ENCODE measurements at regions not wholly inside any gene's neighbourhood (a gene's known extent, or its start where the extent isn't known, plus 50 kb on each side); places are given as distances from the start of the nearest gene placed in this dataset.

DNA sequence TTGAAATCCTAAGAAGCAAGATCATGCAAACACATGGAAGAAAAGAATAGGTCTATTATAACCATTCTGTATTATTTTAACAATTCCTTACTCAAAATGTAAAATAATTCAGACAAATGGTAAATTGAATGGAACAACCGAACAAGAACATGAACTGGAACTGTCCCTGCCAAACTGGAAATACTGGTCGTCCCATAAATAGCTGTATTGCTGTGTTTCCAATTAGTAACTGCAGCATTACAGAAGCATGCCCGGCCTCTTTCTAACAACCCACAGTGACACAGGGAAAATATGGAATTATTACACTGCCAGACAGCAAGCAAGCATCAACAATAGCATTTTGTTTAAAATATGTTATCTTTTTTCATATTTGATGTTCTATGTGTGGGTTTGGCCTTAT lies 1138.5 kb upstream of the PHF14 start:
- no peak for FAIRE-seq

DNA sequence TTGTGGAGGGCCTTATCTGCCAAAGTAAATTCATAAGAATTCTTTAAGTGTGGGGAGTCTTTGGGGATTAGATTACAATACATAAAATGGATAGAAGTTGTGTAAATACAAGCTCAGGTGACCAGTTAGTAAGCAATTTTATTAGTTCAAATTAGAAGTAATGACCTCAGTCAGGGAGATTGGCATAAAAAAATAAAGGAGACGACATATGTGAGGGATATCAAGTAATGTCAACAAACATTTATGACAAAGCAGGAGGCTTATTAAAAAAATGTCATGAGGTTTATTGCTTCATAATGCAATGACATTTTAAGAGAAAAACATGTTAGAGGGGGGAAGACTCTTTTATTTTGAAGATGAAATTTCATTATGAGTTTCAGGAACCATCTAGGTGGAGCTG lies 1137.0 kb upstream of the PHF14 start:
- no peak for DNase-seq (ENCODE audit: low spot score)
- FAIRE-seq: no peak

More for the DNA sequence above, 1138.5 kb upstream of the PHF14 start:
- no peak for DNase-seq (ENCODE audit: low spot score)

DNA sequence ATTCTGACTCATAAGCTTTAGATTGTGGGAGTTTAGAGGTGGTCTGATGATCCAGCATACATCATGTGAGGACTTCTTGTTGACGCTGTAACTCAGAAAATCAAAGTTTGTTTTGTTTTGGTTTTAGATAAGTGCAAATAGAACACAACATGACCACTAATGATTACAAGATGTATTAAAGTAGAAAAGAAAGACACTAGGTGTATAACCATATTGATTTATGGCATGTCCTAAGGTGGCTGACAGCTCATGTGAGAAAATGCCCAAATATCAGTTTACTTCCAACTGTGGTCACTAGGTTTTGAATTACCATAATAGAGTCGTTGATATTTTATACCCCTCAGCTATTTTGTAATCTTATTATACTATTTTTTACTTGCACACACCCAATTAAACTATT lies 1131.4 kb upstream of the PHF14 start:
- FAIRE-seq (no peak), DNase-seq (ENCODE audit: low spot score) (no peak)

DNA sequence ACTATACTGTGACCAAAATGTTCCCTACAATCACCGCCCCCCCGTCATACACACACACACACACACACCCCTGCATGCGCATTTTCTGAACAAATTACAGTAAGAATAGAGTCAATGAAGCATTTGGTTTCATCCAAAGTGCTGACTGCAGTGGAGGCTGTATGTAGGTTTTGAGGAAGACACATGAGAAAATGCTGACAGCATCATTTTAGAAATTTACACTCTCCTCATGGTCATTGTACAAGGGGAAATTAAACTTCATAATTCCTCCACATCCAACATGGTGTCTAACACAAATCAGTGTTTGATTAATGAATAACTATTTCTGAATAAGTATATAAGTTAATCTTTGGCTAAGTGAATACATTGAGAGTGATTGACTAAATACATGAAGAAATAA lies 1126.8 kb upstream of the PHF14 start:
- FAIRE-seq (no peak), DNase-seq (ENCODE audit: low spot score) (no peak)

DNA sequence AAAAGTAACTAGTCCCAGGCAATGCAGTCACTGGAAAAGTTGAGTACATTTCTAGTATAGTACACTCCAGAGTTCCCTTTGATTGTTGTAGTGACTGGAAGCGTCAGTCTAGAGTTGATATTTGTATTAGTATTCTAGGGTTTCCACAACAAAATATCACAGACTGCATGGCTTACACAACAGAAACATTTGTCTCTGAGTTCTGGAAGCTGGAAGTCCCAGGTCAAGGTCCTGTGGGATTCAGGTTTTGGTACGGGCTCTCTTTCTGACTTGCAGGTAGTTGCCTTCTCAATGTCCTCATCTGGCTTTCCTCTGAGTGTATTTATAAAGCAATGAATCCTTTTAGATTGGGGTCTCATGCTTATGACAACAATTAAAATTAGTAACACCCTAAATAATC lies 1119.1 kb upstream of the PHF14 start:
- DNase-seq (ENCODE audit: low spot score): no peak
- no peak for FAIRE-seq

DNA sequence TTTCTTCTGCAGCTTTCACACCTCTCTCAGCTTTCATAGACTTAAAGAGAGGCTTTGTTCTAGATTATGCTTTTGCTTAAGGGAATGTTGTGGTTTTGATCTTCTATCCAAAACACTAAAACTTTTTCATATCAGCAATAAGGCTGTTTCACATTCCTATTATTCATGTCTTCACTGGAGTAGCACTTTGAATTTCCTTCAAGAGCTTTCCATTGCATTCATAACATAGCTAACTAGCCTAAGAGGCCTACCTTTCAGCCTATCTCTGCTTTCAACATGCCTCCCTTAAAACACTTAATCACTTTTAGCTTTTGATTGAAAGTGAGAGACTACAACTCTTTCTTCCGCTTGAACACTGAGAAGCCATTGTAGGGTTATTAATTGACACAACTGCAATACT lies 1117.0 kb upstream of the PHF14 start:
- no peak for FAIRE-seq

DNA sequence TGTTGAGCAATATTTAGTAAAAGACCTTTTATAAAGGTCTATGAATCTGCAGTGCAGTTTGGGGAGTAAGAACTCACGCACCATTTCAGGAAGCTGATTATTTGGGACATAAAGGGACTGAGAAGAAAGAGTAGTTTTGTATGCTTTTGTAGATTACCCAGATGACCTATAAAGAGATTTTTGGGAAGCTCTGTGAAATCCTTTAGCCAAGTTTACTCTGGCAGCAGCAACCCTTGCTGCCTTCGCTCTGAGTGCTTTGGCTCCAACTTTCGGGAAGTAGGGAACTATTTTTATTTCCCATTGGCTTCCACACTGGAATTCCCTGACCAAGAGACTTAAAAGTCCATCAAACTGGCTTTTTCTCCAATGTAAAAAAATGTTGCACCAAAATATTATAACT lies 1110.1 kb upstream of the PHF14 start:
- FAIRE-seq (no peak), DNase-seq (ENCODE audit: low spot score) (no peak)

More for the DNA sequence above, 1117.0 kb upstream of the PHF14 start:
- no peak for DNase-seq (ENCODE audit: low spot score)

DNA sequence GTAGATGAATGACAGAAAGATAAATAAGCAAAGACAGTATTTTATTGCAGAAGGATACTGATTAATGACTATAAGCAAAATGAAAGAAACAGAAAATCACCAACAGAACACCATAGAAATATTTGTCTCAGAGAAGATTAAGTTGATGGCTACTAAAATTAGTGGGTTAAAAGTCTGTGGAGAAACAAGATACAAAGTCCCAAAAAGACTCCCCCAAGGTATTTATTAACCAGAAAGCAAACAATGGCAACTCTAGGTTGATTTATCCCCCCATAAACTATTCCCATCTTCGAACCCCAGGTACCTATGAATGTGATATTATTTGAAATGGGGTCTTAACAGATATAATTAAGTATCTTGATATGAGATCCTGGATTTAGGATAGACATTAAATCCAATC lies 1104.5 kb upstream of the PHF14 start:
- FAIRE-seq (no peak), DNase-seq (ENCODE audit: low spot score) (no peak)

DNA sequence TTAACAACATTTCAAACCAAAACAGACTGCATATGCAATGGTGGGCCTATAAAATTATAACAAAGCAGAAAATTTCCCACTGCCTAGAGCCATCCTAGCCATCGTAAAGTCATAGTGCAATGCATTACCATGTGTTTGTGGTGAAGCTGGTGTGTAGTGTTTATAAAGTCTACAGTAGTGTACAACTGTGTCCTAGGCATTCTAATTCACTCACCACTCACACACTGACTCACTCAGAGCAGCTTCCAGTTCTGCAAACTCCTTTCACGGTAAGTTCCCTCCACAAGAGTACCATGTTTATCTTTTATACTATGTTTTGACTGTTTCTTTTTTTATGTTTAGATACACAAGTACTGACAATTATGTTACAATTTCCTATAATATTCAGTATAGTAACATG lies 1104.1 kb upstream of the PHF14 start:
- DNase-seq (ENCODE audit: low spot score) (no peak), FAIRE-seq (no peak)

DNA sequence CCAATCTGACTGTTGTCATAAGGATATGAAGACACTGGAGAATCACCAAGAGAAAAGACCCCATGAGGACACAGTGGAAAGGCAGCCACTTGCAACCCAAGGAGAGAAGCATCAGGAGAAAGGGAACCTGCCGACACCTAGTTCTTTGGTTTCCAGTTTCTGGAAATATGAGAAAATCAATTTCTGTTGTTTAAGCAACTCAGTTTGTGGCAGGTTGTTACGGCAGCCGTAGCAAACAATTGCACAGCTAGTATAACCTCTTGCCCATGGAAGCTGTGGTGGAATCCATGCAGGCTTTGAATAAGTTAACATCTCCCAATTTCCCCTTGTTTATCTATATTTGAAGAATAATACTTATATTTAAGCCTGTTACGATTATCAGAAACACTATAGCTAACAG lies 1103.0 kb upstream of the PHF14 start:
- no peak for DNase-seq (ENCODE audit: low spot score)
- no peak for FAIRE-seq

DNA sequence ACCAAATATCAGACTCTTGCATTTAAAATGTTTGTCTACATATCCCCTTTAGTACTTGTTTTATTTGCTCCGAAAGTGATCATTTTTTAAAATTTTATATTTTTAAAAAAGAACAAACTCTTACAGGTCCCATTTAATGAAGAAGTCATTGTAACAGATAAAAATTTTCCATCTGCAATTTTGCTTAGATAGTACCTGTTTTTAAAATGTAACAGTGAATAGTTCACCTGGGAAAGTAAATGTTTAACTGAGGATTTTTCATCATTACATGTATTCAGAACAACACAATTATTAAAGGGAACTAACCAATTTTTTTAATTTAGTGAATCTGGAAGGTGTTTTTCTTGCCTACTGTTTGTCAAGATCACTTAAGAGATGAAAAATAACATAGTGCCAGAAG lies 1099.5 kb upstream of the PHF14 start:
- no peak for DNase-seq (ENCODE audit: low spot score)
- no peak for FAIRE-seq

DNA sequence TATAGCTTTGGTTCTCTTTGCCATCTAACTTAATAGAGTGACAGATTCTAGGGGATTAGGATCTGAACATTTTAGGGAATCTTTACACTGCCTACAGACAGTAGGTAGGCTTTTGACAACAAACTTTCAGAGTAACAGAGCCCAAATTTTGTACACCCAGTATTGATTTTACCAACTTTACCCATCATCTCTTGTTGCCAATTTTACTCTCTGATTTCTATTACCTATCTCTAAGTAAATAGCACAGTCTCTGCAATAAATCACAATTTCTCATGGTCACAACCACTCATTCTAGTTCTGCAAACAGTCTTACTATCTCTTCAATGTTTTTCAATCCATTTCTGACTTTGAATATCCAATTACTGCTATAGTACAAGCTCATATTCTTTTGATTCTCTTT lies 1097.6 kb upstream of the PHF14 start:
- no peak for DNase-seq (ENCODE audit: low spot score)
- no peak for FAIRE-seq

DNA sequence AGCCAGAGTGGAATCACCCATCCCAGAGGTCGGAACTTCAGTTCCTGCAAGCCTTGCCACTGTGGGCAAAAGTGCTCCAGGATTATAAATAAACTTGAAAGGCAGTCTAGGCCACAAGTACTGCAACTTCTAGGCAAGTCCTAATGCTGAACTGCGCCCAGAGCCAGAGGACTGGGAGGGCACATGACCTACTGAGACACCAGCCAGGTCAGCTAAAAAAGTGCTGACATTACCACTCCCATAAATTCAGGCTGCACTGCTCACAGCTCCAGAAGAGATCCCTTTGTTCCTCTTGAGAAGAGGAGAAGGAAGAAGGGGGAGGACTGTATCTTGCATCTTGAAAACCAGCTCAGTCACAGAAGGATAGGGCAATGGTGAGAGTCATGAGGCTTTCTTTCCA lies 1084.1 kb upstream of the PHF14 start:
- DNase-seq (ENCODE audit: low spot score): no peak
- FAIRE-seq: no peak

DNA sequence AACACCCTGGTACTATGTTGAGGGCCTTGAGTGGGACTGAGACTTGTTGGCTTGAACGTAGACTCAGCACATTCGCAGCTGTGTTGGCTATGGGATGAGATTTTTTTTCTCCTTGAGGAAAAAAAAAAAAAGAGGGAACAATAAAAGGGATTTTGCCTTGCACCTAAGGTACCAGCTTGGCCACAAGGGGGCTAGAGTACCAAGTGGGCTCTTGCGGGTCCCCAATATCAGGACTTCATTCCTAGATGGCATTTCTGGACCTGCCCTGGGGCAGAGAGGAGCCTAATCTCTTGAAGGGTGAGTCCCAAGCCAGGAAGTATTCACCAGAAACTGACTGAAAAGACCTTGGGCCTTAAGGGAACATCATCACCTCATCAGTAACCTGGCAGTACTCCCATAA lies 1083.6 kb upstream of the PHF14 start:
- DNase-seq (ENCODE audit: low spot score) (no peak), FAIRE-seq (peak; percentile 30)

DNA sequence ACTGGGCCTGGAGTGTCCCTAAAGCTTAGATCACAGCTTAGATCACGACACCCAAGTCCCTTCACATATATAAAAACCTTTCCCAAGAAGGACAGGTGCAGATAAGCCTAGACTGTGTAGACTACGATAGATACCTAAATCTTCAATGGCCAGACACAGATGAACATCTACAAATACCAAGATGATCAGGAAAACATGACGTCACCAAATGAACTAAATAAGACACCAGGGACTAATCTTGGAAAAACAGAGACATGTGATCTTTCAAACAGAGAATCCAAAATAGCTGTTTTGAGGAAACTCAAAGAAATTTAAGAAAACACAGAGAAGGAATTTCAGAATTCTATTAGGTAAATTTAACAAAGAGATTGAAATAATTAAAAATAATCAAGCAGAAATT lies 1082.6 kb upstream of the PHF14 start:
- DNase-seq (ENCODE audit: low spot score) (no peak), FAIRE-seq (no peak)

DNA sequence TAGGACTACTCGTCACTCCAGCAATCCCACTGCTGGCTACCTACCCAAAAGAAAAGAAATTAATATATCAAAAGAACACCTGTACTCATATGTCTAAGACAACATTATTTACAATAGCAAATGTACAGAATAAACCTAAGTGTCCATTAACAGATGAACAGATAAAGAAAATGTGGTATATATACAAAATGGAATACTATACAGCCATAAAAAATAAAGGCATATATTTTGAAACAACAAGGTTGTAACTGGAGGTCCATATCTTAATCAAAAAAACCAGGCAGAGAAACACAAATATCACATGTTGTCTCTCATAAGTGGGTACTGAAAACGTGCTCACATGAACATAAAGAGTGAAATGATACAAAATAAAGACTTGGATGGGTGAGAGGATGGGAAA lies 1073.3 kb upstream of the PHF14 start:
- FAIRE-seq (no peak), DNase-seq (ENCODE audit: low spot score) (no peak)

DNA sequence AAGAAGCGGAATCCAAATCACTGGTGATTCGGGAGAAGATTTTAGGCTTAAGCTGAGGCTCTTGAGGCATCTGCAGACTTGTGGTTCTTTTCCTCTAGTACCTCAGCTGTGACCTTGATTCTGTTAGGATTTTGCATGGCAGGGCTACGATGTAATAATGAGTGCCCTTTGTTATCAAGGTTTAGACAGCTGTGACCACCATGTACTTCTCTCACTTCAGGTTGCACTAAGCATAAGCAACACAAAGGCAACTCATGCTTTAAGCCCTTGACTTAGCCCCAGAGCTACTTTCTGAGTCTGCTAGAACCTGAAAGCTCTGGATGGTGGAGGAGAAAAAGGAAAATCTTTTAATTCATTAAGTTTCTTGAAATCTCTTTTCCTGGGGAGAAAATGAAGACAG lies 1052.3 kb upstream of the PHF14 start:
- FAIRE-seq: no peak
- no peak for DNase-seq (ENCODE audit: low spot score)

DNA sequence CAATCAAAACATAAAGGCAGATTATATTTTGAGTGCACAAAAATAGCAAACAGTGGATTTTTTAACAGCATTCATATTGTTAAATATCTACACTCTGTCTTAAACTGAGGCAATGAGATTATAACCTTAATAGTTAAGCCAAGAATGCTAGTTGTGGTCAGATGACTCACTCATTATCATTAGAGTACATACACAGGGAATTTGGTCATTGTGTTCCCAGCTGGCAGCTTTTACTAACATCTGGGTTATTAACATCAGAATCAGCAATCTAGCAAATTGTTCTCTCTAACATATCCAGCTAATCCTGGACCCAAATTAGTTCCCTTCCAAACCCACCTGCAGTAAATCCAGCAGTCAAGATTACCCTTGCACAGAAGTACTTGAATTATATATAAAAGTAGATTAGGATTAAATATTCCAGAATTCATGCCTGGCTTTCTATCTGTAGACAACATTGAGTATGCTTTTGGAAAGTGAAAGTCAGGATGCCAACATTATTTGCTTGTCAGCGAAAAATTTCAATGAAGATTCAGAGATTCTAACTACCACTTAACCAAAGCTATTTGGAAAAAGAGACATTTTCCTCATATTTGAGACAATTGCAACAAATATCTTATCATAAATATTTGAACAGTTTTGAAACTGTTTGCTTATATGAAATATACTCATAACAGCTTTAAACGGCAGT lies 1035.6 kb upstream of the PHF14 start:
- FAIRE-seq (no peak), DNase-seq (ENCODE audit: low spot score) (no peak)

DNA sequence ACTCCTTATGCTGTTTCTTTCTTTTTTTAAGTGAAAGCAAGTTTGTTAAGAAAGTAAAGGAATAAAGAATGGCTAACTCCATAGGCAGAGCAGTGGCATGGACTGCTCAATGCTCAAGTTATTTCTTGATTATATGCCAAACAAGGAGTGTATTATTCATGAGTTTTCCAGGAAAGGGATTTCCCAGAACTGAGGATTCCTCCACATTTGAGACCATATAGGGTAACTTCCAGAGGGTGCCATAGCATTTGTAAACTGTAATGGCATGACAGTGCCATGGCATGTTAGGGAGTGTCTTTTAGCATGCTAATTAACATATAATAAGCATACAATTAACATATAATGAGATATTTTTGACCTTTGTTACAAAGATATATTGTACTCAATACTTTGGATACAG lies 1034.5 kb upstream of the PHF14 start:
- DNase-seq (ENCODE audit: low spot score): no peak
- no peak for FAIRE-seq

DNA sequence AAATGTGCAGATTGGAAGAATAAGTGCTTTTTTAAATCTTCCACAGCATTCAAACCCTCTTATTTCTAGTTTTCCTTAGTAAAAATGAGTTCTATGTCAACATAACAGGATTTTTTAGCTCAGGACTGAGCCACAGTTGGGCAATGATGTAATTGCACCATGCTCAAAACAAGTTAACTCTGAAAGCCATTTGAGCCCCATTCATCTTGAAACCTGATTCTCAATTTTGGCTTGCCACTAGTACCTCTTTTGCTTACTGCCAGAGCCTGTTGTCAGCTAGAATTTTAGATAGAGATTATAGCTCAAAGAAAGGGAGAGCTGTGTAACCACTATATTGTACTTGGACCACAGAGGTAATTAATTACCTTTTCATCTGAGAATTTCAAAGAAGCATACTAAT lies 1028.5 kb upstream of the PHF14 start:
- DNase-seq (ENCODE audit: low spot score) (no peak), FAIRE-seq (no peak)

DNA sequence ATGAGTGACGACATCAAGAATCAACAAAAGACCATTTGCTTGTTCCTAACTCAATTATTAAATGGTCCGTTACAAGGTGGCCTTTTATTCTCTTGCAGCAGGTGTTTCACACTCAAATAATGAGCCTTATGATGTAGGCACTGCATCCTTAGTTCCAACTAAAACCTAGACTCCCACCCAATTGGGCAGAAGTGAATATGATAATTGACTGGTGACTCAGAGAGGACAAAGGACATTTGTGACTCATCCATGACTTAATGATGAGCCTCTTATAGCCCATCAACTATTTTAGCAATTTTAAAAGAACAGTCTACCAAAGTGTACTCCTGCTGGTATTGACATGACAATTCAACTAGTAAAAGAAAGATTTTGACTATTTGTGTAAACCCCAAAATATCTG lies 1027.8 kb upstream of the PHF14 start:
- no peak for DNase-seq (ENCODE audit: low spot score)

DNA sequence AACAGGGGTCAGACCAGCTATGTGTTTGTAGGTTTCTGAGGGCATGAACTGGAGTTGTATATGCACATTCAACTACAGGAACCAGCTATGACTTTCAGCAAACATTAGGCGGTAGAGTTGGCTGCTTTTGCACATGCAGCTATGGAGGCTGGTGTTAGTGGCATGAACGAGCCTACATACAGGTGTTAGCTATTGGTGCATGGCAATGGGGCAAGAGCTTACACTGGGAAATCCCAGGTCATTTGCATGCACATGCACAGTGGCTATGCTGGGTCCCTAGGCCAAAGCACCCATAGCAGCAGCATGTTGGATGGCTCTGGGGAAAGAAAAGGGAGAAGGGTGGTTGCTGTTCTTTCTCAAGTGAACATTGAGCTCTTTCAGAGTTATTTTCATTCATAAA lies 1018.5 kb upstream of the PHF14 start:
- DNase-seq (ENCODE audit: low spot score) (no peak), FAIRE-seq (no peak)

More for the DNA sequence above, 1027.8 kb upstream of the PHF14 start:
- no peak for FAIRE-seq

DNA sequence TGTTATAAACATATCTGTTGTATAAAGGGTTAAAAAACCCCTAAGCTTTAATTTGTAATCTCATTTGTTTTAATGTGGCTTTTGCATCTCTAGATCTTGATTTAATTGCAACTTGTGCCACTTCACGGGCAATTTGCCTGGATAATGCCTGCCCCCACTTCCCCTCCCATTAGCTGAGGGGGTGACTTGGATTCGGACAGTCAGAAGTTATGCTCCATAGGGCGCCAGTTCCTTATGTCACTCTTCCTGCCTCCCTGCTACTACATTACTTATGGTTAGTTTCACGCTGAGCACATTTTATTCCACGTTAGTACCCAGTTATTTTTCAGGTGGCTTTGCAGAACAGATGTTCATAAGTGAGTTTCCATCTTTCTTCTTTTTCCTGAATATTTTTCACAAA lies 1015.2 kb upstream of the PHF14 start:
- DNase-seq (ENCODE audit: low spot score) (no peak), FAIRE-seq (no peak)

DNA sequence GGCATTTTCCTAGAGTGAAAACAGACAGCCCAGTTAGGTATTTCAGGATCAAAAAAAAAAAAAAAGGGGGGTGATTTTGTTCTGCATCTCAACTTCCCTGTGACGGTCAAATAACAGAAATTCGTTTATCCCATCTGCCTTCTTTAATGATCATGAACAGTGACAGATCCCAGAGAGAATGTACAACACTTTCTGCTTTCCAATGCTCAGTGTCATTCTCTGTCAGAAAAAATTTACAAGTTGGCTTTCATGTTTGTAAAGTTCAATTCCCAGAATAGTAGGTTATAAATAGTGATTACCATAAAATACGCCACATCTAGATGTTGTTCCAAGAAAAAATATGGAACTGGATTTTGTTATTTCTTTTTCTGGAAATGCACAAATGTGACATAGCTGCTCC lies 1013.2 kb upstream of the PHF14 start:
- no peak for DNase-seq (ENCODE audit: low spot score)
- no peak for FAIRE-seq

Measured in urothelium cell line (cell line).